ENCODE measurements at regions not wholly inside any gene's neighbourhood (a gene's known extent, or its start where the extent isn't known, plus 50 kb on each side); places are given as distances from the start of the nearest gene placed in this dataset.

GRCh38 chr6:21767891-21768648 is 174.5 kb downstream of the SOX4 start:
- TF ChIP-seq, protein P1, sequence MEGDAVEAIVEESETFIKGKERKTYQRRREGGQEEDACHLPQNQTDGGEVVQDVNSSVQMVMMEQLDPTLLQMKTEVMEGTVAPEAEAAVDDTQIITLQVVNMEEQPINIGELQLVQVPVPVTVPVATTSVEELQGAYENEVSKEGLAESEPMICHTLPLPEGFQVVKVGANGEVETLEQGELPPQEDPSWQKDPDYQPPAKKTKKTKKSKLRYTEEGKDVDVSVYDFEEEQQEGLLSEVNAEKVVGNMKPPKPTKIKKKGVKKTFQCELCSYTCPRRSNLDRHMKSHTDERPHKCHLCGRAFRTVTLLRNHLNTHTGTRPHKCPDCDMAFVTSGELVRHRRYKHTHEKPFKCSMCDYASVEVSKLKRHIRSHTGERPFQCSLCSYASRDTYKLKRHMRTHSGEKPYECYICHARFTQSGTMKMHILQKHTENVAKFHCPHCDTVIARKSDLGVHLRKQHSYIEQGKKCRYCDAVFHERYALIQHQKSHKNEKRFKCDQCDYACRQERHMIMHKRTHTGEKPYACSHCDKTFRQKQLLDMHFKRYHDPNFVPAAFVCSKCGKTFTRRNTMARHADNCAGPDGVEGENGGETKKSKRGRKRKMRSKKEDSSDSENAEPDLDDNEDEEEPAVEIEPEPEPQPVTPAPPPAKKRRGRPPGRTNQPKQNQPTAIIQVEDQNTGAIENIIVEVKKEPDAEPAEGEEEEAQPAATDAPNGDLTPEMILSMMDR (IDR thresholded peaks at IDR 0.05), result no peak
- TF ChIP-seq POLR2AphosphoS5 (IDR thresholded peaks at IDR 0.05; ENCODE audit: low read depth, low read length), result no peak
